GM23248 (cell line): ENCODE measurements at regions not wholly inside any gene's neighbourhood (a gene's known extent, or its start where the extent isn't known, plus 50 kb on each side); places are given as distances from the start of the nearest gene placed in this dataset.

Experiments used
- DNase-seq: peaks from one replicate; pipeline ENCODE4 v3.0.0-alpha.2; 2015
- H2AFZ ChIP-seq: fragments of 200-600 bp; sonication (generic); 2 replicates; pipeline ENCODE4 v1.6.1; 2016; ENCODE audit warnings: antibody characterized with exemption
- H3F3A ChIP-seq: fragments of 200-600 bp; sonication (generic); 2 replicates; pipeline ENCODE4 v1.6.1; 2016; ENCODE audit warnings: mild to moderate bottlenecking, antibody characterized with exemption, mixed run types; ENCODE audit not compliant: insufficient read depth
- H3K27ac ChIP-seq: fragments of 200-600 bp; sonication (generic); 2 replicates; pipeline ENCODE4 v1.5.1; 2016; ENCODE audit warnings: mild to moderate bottlenecking
- H3K27me3 ChIP-seq: fragments of 200-600 bp; sonication (generic); replicated peaks from 2 replicates; pipeline ENCODE4 v1.6.1; 2016; ENCODE audit warnings: mild to moderate bottlenecking; ENCODE audit not compliant: insufficient read depth
- H3K36me3 ChIP-seq: fragments of 200-600 bp; sonication (generic); 2 replicates; pipeline ENCODE4 v1.6.1; 2016; ENCODE audit warnings: low read depth, mild to moderate bottlenecking
- H3K4me1 ChIP-seq: fragments of 200-600 bp; sonication (generic); 2 replicates; pipeline ENCODE4 v1.6.1; 2016; ENCODE audit warnings: mild to moderate bottlenecking; ENCODE audit not compliant: insufficient read depth
- H3K4me2 ChIP-seq: fragments of 200-600 bp; sonication (generic); one replicate; pipeline ENCODE4 v1.6.1; 2016; ENCODE audit warnings: mild to moderate bottlenecking; ENCODE audit not compliant: unreplicated experiment
- H3K4me3 ChIP-seq: fragments of 200-600 bp; sonication (generic); 2 replicates; pipeline ENCODE4 v1.5.1; 2016; ENCODE audit warnings: mild to moderate bottlenecking
- H3K79me2 ChIP-seq: fragments of 200-600 bp; sonication (generic); 2 replicates; pipeline ENCODE4 v1.6.1; 2016; ENCODE audit warnings: mild to moderate bottlenecking; ENCODE audit not compliant: insufficient read depth
- H3K9ac ChIP-seq: fragments of 200-600 bp; sonication (generic); 2 replicates; pipeline ENCODE4 v1.6.1; 2016; ENCODE audit warnings: mild to moderate bottlenecking
- H3K9me2 ChIP-seq: fragments of 200-600 bp; sonication (generic); 2 replicates; pipeline ENCODE4 v1.6.1; 2016; ENCODE audit warnings: mixed run types, mild to moderate bottlenecking, moderate library complexity; ENCODE audit not compliant: insufficient read depth
- H3K9me3 ChIP-seq: fragments of 200-600 bp; sonication (generic); one replicate; pipeline ENCODE4 v1.6.1; 2017; ENCODE audit warnings: low read depth
- H4K20me1 ChIP-seq: fragments of 200-600 bp; sonication (generic); 2 replicates; pipeline ENCODE4 v1.6.0; 2016; ENCODE audit not compliant: insufficient read depth
- EZH2 ChIP-seq: fragments of 200-600 bp; sonication (generic); IDR thresholded peaks from 2 replicates; pipeline ENCODE4 v1.6.1; 2018; ENCODE audit warnings: antibody characterized with exemption, mild to moderate bottlenecking; ENCODE audit not compliant: insufficient read depth, poor library complexity, severe bottlenecking
- EZH2phosphoT487 ChIP-seq: fragments of 200-600 bp; sonication (generic); IDR thresholded peaks from 2 replicates; pipeline ENCODE4 v1.6.1; 2018; ENCODE audit warnings: antibody characterized with exemption, moderate library complexity, mild to moderate bottlenecking, low read depth; ENCODE audit not compliant: insufficient read depth
- WGBS, 2 experiments: methylation state at CpG; one replicate each; pipeline ENCODE4 v1.1.6; 2015 to 2017; ENCODE audit warnings: low lambda C conversion rate in 2 of 2, low coverage in 1 of 2; ENCODE audit errors: missing lambda C conversion rate in 2 of 2; 5-methylcytosine and 5-hydroxymethylcytosine counted together
- in situ Hi-C: fragments of 300-500 bp; cut with MboI; formaldehyde crosslinking; loops from 2 replicates; pipeline ENCODE4 v1.15.0; 2020

DNA sequence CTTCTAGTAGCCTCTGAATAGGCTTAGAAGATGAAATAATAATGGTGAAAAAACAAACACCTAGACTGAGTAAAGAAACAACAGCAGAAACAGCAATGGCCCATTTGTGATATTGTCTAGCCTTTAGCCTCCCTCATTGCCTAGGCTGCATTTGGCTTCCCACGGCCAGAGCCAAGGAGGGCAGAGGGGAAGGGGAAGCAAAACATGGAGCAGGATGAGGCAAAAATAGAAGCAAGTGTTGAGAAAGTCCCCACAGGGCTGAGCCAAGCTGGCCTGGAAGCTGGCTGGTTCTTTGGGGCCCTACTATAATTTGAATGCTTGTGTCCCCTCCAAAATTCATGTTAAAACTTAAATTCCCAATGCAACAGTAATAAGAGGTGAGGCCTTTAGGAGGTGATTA lies 60.2 kb upstream of the KSR1 start:
- H3K9me3 ChIP-seq: no peaks in the 10 kb centered on the region

GRCh38 chr17:27396941-27397340 lies 59.3 kb upstream of the KSR1 start:
- in situ Hi-C loops: no loop called here
- Histone ChIP-seq H3K79me2 (no peaks in the 10 kb centered on the region), H3K4me1 (no peaks in the 10 kb centered on the region), H3K9me3 (no peaks in the 10 kb centered on the region), H3K4me3 (no peak overlapping the region), H3K4me2 (no peak overlapping the region), H3K9ac (no peak overlapping the region), H2AFZ (no peak overlapping the region), H3K36me3 (no peaks in the 10 kb centered on the region), H3F3A (no peaks in the 10 kb centered on the region), H3K27ac (no peak overlapping the region), H3K27me3 (peaks cover 6% of the 10 kb centered on the region; the same call in 1 of the 2 replicates), H4K20me1 (no peaks in the 10 kb centered on the region), H3K9me2 (no peaks in the 10 kb centered on the region)
- TF ChIP-seq EZH2phosphoT487 (no peak), EZH2 (no peak)
- DNase-seq: peak; percentile 32
- 17 to 32% methylated on average over 1 of the region's 1 CpG for WGBS, 2 experiments

More for the DNA sequence above, 60.2 kb upstream of the KSR1 start:
- no peaks in the 10 kb centered on the region for H3K9me2 ChIP-seq
- H3K9ac ChIP-seq: no peak overlapping the region
- no peaks in the 10 kb centered on the region for H4K20me1 ChIP-seq
- TF ChIP-seq EZH2phosphoT487 (no peak), EZH2 (no peak)
- WGBS, 2 experiments: 45 to 58% methylated on average over 1 of the region's 1 CpG
- peaks cover 6% of the 10 kb centered on the region; the same call in 1 of the 2 replicates for H3K27me3 ChIP-seq
- in situ Hi-C loops: no loop called here
- H3K27ac ChIP-seq: no peak overlapping the region
- no peaks in the 10 kb centered on the region for H3K79me2 ChIP-seq
- no peak overlapping the region for H2AFZ ChIP-seq
- H3K36me3 ChIP-seq: no peaks in the 10 kb centered on the region
- DNase-seq: no peak
- H3K4me1 ChIP-seq: no peaks in the 10 kb centered on the region
- H3K4me3 ChIP-seq: no peak overlapping the region
- H3F3A ChIP-seq: no peaks in the 10 kb centered on the region
- no peak overlapping the region for H3K4me2 ChIP-seq

DNA sequence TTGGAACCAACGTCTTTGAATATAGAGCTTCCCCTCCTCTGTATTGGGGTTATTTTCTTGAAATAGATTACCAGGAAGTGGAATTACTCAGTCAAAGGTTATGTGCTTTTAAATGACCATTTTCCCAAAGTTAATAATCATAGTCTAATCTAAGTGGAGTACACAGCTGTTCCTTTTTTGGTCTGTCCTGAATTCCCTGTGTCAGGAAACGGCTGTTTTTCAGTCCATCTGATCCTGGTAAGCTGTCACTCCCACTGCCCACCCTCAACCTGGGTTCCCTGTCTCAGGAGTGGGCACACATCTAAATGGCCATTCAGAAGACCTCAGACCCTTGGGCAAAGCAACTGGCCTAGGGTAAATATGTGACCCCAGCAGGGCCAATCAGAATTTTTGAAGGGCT lies 57.6 kb upstream of the KSR1 start:
- H3K27ac ChIP-seq: no peak overlapping the region
- H3K9me2 ChIP-seq: no peaks in the 10 kb centered on the region
- H3K27me3 ChIP-seq: peaks cover 6% of the 10 kb centered on the region; the same call in 1 of the 2 replicates
- H3K9ac ChIP-seq: no peak overlapping the region
- no peak overlapping the region for H3K4me2 ChIP-seq
- H3K9me3 ChIP-seq: no peaks in the 10 kb centered on the region
- H3F3A ChIP-seq: no peaks in the 10 kb centered on the region
- no peak overlapping the region for H2AFZ ChIP-seq
- H3K36me3 ChIP-seq: no peaks in the 10 kb centered on the region
- in situ Hi-C loops: no loop called here
- WGBS, 2 experiments: 71 to 78% methylated on average over 2 of the region's 2 CpGs
- DNase-seq: no peak
- no peaks in the 10 kb centered on the region for H4K20me1 ChIP-seq
- H3K79me2 ChIP-seq: no peaks in the 10 kb centered on the region
- TF ChIP-seq EZH2phosphoT487 (no peak), EZH2 (no peak)
- no peak overlapping the region for H3K4me3 ChIP-seq
- no peaks in the 10 kb centered on the region for H3K4me1 ChIP-seq

GRCh38 chr17:27400991-27401390 lies 55.3 kb upstream of the KSR1 start:
- H3K27me3 ChIP-seq: no peaks in the 10 kb centered on the region
- in situ Hi-C loops: no loop called here
- WGBS, 2 experiments: 75 to 81% methylated on average over 6 of the region's 6 CpGs
- H3K9me2 ChIP-seq: no peaks in the 10 kb centered on the region
- no peaks in the 10 kb centered on the region for H3K79me2 ChIP-seq
- no peak overlapping the region for H3K4me3 ChIP-seq
- H3K36me3 ChIP-seq: no peaks in the 10 kb centered on the region
- TF ChIP-seq EZH2phosphoT487 (no peak), EZH2 (no peak)
- H3K4me2 ChIP-seq: no peak overlapping the region
- no peak for DNase-seq
- H4K20me1 ChIP-seq: no peaks in the 10 kb centered on the region
- H3K4me1 ChIP-seq: no peaks in the 10 kb centered on the region
- no peak overlapping the region for H3K9ac ChIP-seq
- H3F3A ChIP-seq: no peaks in the 10 kb centered on the region
- no peak overlapping the region for H3K27ac ChIP-seq
- H3K9me3 ChIP-seq: no peaks in the 10 kb centered on the region
- H2AFZ ChIP-seq: no peak overlapping the region

DNA sequence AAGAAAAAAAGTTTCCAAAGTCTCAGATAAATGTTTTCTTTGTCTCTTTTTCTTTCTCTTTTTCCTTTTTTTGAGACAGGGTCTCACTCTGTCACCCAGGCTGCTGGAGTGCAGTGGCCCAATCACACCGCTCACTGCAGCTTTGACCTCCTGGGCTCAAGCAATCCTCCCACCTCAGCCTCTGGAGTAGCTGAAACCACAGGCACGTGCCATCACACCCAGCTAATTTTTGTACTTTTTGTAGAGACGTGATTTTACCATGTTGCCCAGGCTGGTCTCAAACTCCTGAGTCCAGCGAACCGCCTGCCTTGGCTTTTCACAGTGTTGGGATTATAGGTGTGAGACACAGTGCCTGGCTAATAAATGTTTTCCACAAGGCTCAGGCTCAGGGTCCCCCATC lies 53.3 kb upstream of the KSR1 start:
- no peak for TF ChIP-seq EZH2phosphoT487
- no peak for TF ChIP-seq EZH2

More for the DNA sequence above, 53.3 kb upstream of the KSR1 start:
- Histone ChIP-seq H3K4me3 (no peak overlapping the region), H3K36me3 (no peaks in the 10 kb centered on the region), H3K9ac (no peak overlapping the region), H3K9me2 (no peaks in the 10 kb centered on the region), H3K79me2 (no peaks in the 10 kb centered on the region), H3K9me3 (no peaks in the 10 kb centered on the region), H3K27ac (no peak overlapping the region), H4K20me1 (no peaks in the 10 kb centered on the region), H3K4me1 (peaks cover under 1% of the 10 kb centered on the region; the same call in 1 of the 2 replicates), H3F3A (no peaks in the 10 kb centered on the region), H3K27me3 (no peaks in the 10 kb centered on the region), H3K4me2 (no peak overlapping the region), H2AFZ (no peak overlapping the region)
- WGBS, 2 experiments: 80 to 82% methylated on average over 5 of the region's 5 CpGs
- in situ Hi-C loops: no loop called here
- no peak for DNase-seq
